ENCODE measurements at regions not wholly inside any gene's neighbourhood (a gene's known extent, or its start where the extent isn't known, plus 50 kb on each side); places are given as distances from the start of the nearest gene placed in this dataset.

- intact Hi-C loops (cut with DNase I; ENCODE audit: low total_unique reads), result no loop called here
- no peak for DNase-seq (ENCODE audit: low spot score in 2 of 2)
- no peak for TF ChIP-seq POLR2A (IDR thresholded peaks at IDR 0.05)
- no peak for TF ChIP-seq CTCF (IDR thresholded peaks at IDR 0.05)
- H3K4me3 ChIP-seq (ENCODE audit: low read depth, poor library complexity, severe bottlenecking), result no peak overlapping the region
Observed at GRCh38 chr1:217186664-217187063, 444.2 kb downstream of the GPATCH2 start.

DNA sequence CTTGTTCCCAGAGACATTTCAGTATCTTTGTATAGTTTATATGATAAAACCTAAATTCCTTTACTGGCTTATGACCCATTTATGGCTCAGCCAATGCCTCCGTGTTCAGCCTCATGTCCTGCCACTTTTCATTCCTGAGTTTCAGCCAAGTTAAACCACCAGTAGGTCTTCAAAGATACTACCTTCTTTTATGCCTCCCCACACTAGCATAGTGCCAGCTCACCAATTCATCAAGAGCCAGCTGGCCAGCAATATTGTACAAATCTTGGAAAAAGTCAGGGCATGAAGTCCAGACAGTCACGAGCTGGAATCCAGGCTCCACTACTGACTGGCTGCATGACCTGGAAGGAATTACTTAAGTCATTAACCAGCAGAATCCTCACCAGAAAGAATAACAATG lies 446.0 kb downstream of the GPATCH2 start:
- DNase-seq (ENCODE audit: low spot score in 2 of 2), result no peak
- no peak overlapping the region for H3K4me3 ChIP-seq (ENCODE audit: low read depth, poor library complexity, severe bottlenecking)
- 50 to 57% methylated on average over 2 of the region's 2 CpGs for WGBS, 2 donors
- TF ChIP-seq CTCF (IDR thresholded peaks at IDR 0.05), result no peak
- TF ChIP-seq POLR2A (IDR thresholded peaks at IDR 0.05), result no peak
- intact Hi-C loops (cut with DNase I; ENCODE audit: low total_unique reads), result no loop called here

DNA sequence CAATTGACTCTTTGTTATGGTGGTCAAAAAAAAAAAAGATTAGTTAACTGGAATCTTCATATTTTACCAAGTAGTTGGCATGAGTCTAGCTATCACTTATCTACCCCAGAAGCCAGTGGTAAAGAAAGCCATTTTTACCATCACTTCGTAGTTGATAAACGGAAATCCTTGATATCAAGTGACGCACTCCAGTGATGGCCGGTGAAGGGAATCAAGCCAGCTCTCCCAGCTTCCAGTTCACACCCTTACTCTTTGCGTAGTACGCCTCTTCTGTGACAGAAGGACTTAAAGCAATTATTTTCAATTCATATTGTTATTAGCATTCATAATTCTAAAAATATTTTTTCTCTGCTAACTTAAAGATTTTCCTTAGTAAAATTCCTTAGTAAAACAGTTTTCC lies 447.9 kb downstream of the GPATCH2 start:
- WGBS, 2 donors, result 84 to 96% methylated on average over 6 of the region's 6 CpGs
- H3K4me3 ChIP-seq (ENCODE audit: low read depth, poor library complexity, severe bottlenecking), result no peak overlapping the region
- no peak for DNase-seq (ENCODE audit: low spot score in 2 of 2)
- TF ChIP-seq CTCF (IDR thresholded peaks at IDR 0.05) (no peak), POLR2A (IDR thresholded peaks at IDR 0.05) (no peak)
- intact Hi-C loops (cut with DNase I; ENCODE audit: low total_unique reads), result no loop called here

DNA sequence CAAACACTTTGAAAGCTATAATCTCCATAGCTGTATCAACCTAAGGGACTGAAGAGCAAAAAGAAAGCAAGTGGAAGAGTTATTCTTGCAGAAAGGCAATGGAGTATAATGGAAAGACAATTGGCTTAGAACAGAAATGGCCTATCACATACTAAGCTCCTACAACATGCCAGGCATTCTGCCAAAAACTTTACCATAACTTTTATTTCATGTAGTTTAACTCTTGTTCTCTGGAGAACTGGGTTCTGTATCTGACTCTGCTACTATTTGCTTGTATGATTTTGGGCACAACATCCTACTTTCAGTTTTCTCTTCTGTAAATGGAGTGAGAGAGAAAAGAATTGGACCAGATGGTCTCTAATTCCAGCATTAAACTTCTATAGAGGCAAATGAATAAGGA lies 449.1 kb downstream of the GPATCH2 start:
- TF ChIP-seq POLR2A (IDR thresholded peaks at IDR 0.05) (no peak), CTCF (IDR thresholded peaks at IDR 0.05) (no peak)
- intact Hi-C loops (cut with DNase I; ENCODE audit: low total_unique reads), result no loop called here
- no peak overlapping the region for H3K4me3 ChIP-seq (ENCODE audit: low read depth, poor library complexity, severe bottlenecking)
- DNase-seq (ENCODE audit: low spot score in 2 of 2), result no peak

GRCh38 chr1:217181176-217181746 lies 449.6 kb downstream of the GPATCH2 start:
- TF ChIP-seq POLR2A (IDR thresholded peaks at IDR 0.05) (no peak), CTCF (IDR thresholded peaks at IDR 0.05) (no peak)

DNA sequence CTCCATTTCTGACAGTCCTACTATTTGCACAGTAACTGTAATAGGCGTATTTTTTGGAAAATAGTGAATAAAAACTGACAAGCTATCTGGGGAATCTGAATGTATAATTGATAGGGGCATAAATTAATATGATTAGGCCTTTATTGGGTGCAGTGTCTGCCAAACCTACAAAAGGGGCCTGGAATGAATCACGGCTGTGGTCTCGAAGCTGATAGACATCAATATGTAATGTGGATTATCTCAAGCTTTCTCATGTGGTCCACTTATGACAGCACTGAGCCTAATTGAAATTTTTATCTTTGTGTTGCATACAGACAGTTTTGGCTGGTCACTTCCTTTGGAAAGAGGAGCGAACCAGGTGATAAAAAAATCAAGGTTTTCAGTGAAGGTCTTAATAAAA lies 450.4 kb downstream of the GPATCH2 start:
- TF ChIP-seq CTCF (IDR thresholded peaks at IDR 0.05), result no peak
- TF ChIP-seq POLR2A (IDR thresholded peaks at IDR 0.05), result no peak
- 60 to 74% methylated on average over 4 of the region's 4 CpGs for WGBS, 2 donors
- DNase-seq (ENCODE audit: low spot score in 2 of 2), result no peak
- intact Hi-C loops (cut with DNase I; ENCODE audit: low total_unique reads), result no loop called here
- H3K4me3 ChIP-seq (ENCODE audit: low read depth, poor library complexity, severe bottlenecking), result no peak overlapping the region

More at GRCh38 chr1:217181176-217181746, 449.6 kb downstream of the GPATCH2 start:
- intact Hi-C loops (cut with DNase I; ENCODE audit: low total_unique reads), result no loop called here
- H3K4me3 ChIP-seq (ENCODE audit: low read depth, poor library complexity, severe bottlenecking), result no peak overlapping the region
- 56 to 57% methylated on average over 3 of the region's 3 CpGs for WGBS, 2 donors
- no peak for DNase-seq (ENCODE audit: low spot score in 2 of 2)
